A673 (cell line): ENCODE measurements at regions not wholly inside any gene's neighbourhood (a gene's known extent, or its start where the extent isn't known, plus 50 kb on each side); places are given as distances from the start of the nearest gene placed in this dataset.
"Not testable (repeated sequence)": the region's sequence is repeated elsewhere in the genome, so short reads cannot be mapped to it uniquely, and the experiment has no call there.

ENCODE experiments used
- EZH2 ChIP-seq: fragments of 200-600 bp; sonication (generic); IDR thresholded peaks from 2 replicates; pipeline ENCODE4 v1.6.1; 2017; ENCODE audit warnings: borderline replicate concordance, low read depth, mild to moderate bottlenecking, mixed read lengths, antibody characterized with exemption, low read length; ENCODE audit not compliant: poor library complexity, severe bottlenecking
- TF ChIP-seq, protein P1 (sequence below): fragments of 300-800, 200-600 bp; sonication (generic); conservative IDR thresholded peaks from 2 replicates; pipeline ENCODE4 v1.5.1; 2017; ENCODE audit warnings: low read depth, mild to moderate bottlenecking, antibody characterized with exemption, low read length, moderate library complexity, mixed read lengths

GRCh38 chr16:70026165-70026854 lies 75.2 kb downstream of the CLEC18A start:
- TF ChIP-seq, protein P1, sequence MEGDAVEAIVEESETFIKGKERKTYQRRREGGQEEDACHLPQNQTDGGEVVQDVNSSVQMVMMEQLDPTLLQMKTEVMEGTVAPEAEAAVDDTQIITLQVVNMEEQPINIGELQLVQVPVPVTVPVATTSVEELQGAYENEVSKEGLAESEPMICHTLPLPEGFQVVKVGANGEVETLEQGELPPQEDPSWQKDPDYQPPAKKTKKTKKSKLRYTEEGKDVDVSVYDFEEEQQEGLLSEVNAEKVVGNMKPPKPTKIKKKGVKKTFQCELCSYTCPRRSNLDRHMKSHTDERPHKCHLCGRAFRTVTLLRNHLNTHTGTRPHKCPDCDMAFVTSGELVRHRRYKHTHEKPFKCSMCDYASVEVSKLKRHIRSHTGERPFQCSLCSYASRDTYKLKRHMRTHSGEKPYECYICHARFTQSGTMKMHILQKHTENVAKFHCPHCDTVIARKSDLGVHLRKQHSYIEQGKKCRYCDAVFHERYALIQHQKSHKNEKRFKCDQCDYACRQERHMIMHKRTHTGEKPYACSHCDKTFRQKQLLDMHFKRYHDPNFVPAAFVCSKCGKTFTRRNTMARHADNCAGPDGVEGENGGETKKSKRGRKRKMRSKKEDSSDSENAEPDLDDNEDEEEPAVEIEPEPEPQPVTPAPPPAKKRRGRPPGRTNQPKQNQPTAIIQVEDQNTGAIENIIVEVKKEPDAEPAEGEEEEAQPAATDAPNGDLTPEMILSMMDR, result not testable (repeated sequence)
- not testable (repeated sequence) for TF ChIP-seq EZH2
